Epithelial cell of esophagus (primary cell): ENCODE measurements at regions not wholly inside any gene's neighbourhood (a gene's known extent, or its start where the extent isn't known, plus 50 kb on each side); places are given as distances from the start of the nearest gene placed in this dataset.

Experiments used
- DNase-seq: peaks from one replicate; pipeline ENCODE4 v3.0.0; 2010; ENCODE audit warnings: low read depth
- H3K4me3 ChIP-seq: 2 replicates; pipeline ENCODE4 v1.5.1; 2011; ENCODE audit warnings: mild to moderate bottlenecking, low read length, control low read depth
- CTCF ChIP-seq: IDR thresholded peaks from 2 replicates; pipeline ENCODE4 v1.5.1; 2011; ENCODE audit warnings: low read depth, mild to moderate bottlenecking, low read length, control low read depth, inconsistent platforms; ENCODE audit not compliant: insufficient read depth; ENCODE audit errors: missing control alignments

- no peak for DNase-seq
- no peak for TF ChIP-seq CTCF
- no peak overlapping the region for H3K4me3 ChIP-seq
Observed at GRCh38 chr5:117812861-117813260, 1175.5 kb downstream of the DTWD2 start.

DNA sequence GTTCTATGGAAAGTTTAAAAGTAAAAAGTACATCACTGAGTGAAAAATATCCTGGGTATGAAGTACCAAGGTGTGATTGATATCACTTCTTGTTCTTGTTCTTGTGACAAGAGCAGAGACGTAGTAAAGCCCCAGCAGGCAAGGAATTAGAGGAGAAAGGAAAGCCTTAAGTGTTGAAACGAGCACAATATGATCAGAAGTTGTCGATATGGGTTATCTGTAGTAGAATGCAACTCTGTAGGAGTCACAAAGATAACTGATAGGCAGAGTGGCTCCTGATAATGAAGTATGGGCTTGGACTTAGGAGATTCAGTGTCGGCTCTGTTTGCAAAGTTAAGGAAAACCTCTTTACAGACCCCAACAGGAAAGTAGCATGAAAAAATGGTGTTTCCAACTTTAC is 1179.1 kb downstream of the DTWD2 start:
- TF ChIP-seq CTCF: no peak
- no peak for DNase-seq
- H3K4me3 ChIP-seq: no peak overlapping the region

DNA sequence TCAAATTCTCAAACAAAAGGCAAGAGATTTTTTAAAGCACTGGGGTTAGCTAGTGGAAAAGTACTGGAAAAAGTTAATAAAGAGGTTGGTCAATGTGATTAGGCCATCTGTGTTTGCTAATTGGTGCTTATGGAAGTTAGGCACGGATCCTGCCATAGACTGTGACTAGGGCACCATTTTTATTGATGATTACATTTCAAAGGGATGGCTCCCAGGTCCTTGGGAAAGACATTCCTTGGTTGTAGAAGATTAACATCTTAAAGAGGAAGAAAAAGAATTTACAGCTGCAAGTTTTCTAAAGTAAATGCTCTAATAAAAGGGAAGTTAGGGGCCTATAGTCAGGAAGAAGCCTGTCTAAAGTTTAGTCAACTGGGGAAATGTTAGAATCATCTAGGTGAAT is 1183.3 kb downstream of the DTWD2 start:
- H3K4me3 ChIP-seq: no peak overlapping the region
- TF ChIP-seq CTCF: no peak
- no peak for DNase-seq

- H3K4me3 ChIP-seq: no peak overlapping the region
- no peak for TF ChIP-seq CTCF
- DNase-seq: peak; percentile 8
Observed at GRCh38 chr5:117803533-117803932, 1184.8 kb downstream of the DTWD2 start.

GRCh38 chr5:117801583-117801982 is 1186.8 kb downstream of the DTWD2 start:
- no peak for DNase-seq
- no peak for TF ChIP-seq CTCF
- H3K4me3 ChIP-seq: no peak overlapping the region

DNA sequence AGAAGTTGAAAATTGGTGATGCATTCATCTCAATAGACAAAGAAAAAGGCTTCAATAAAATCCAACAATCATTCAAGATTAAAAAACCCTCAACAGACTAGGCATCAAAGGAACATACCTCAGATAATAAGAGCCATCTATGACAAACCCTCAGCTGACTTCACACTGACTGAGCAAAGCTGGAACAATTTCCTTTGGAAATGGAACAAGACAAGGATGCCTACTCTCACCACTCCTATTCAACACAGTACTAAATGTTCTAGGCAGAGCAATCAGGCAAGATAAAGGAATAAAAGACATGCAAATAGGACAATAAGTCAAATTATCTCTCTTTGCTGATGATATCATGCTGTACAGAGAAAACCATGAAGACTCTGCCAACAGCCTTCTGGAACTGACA is 1188.1 kb downstream of the DTWD2 start:
- no peak for TF ChIP-seq CTCF
- no peak for DNase-seq

DNA sequence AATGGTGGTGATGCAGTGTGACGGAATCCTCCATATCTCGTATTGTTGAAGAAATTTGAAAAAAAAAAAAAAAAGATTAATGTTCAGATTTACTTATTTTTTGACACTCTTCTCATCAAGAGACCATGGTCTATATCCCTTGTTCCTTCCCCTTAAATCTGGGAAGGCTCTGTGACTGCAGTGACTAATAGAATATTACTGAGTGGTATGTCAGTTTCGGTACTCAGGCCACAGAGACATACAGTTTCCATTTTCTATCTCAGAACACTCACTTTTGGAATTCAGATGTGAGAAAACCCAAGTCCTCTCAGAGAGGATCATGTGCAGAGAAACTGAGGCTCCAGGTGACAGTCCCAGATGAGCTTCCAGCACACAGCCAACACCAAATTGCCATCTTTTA is 1193.5 kb downstream of the DTWD2 start:
- no peak for TF ChIP-seq CTCF
- H3K4me3 ChIP-seq: no peak overlapping the region
- DNase-seq: no peak

More for the DNA sequence above, 1188.1 kb downstream of the DTWD2 start:
- H3K4me3 ChIP-seq: no peak overlapping the region
